ENCODE measurements at regions not wholly inside any gene's neighbourhood (a gene's known extent, or its start where the extent isn't known, plus 50 kb on each side); places are given as distances from the start of the nearest gene placed in this dataset.
"Not testable (repeated sequence)": the region's sequence is repeated elsewhere in the genome, so short reads cannot be mapped to it uniquely, and the experiment has no call there.

- not testable (repeated sequence) for TF ChIP-seq PTRF (tag; IDR thresholded peaks at IDR 0.05); EZH2 (IDR thresholded peaks at IDR 0.05; ENCODE audit: borderline replicate concordance, low read depth, low read length); ELF1 (tag; IDR thresholded peaks at IDR 0.05); MNT (conservative IDR thresholded peaks at IDR 0.05); FOS (IDR thresholded peaks at IDR 0.05; ENCODE audit: extremely low read depth, insufficient read length); ZNF184 (CRISPR knock-in tag; IDR thresholded peaks at IDR 0.05); ZEB2 (IDR thresholded peaks at IDR 0.05)
These were observed 239.1 kb upstream of the VKORC1L1 start for GRCh38 chr7:65633587-65634404.

Measured in K562 (cell line).